GM18517 (cell line): ENCODE measurements at regions not wholly inside any gene's neighbourhood (a gene's known extent, or its start where the extent isn't known, plus 50 kb on each side); places are given as distances from the start of the nearest gene placed in this dataset.
"Not testable (repeated sequence)": the region's sequence is repeated elsewhere in the genome, so short reads cannot be mapped to it uniquely, and the experiment has no call there.

Experiments
- ATAC-seq: cut with Tn5 transposase; IDR thresholded peaks from one replicate; pipeline ENCODE4 v1.9.1; 2021; ENCODE audit warnings: mild to moderate bottlenecking, moderate library complexity; ENCODE audit not compliant: unreplicated experiment

- no peak for ATAC-seq
These were observed 53.1 kb upstream of the STK39 start for GRCh38 chr2:168300460-168300859.

DNA sequence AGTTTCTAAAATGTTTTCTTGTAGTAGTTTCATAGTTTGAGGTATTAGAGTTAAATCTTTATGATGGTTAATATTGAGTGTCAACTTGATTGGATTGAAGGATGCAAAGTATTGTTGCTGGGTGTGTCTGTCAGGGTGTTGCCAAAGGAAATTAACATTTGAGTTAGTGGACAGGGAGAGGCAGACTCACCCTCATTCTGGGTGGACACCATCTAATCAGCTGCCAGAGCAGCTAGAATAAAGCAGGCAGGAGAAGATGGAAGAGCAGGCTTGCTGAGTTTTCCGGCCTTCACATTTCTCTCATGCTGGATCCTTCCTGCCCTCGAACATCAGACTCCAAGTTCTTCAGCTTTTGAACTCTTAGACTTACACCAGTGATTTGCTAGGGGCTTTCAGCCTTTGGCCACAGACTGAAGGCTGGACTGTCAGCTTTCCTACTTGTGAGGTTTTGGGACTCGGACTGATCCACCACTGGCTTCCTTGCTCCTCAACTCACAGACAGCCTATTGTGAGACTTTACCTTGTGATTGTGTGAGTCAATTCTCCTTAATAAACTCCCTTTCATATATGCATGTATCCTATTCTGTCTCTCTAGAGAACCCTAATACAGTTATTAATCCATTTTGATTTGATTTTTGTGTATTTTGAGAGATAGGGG lies 56.8 kb upstream of the STK39 start:
- no peak for ATAC-seq

DNA sequence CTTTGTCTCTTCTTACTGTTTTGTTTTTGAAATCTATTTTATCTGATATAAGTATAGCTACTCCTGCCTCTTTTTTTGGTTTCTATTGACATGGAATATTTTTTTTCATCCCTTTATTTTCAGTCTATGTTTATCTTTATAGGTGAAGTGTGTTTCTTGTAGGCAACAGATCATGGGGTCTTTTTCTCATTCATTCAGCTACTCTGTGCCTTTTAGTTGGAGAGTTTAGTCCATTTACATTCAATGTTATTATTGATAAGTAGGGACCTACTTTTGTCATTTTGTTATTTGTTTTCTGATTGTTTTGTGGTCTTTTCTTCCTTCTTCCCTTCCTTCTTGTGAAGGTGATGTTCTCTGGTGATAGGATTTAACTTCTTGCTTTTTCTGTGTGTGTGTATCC lies 60.0 kb upstream of the STK39 start:
- no peak for ATAC-seq

- no peak for ATAC-seq
These were observed 63.2 kb upstream of the STK39 start for GRCh38 chr2:168310580-168310979.

DNA sequence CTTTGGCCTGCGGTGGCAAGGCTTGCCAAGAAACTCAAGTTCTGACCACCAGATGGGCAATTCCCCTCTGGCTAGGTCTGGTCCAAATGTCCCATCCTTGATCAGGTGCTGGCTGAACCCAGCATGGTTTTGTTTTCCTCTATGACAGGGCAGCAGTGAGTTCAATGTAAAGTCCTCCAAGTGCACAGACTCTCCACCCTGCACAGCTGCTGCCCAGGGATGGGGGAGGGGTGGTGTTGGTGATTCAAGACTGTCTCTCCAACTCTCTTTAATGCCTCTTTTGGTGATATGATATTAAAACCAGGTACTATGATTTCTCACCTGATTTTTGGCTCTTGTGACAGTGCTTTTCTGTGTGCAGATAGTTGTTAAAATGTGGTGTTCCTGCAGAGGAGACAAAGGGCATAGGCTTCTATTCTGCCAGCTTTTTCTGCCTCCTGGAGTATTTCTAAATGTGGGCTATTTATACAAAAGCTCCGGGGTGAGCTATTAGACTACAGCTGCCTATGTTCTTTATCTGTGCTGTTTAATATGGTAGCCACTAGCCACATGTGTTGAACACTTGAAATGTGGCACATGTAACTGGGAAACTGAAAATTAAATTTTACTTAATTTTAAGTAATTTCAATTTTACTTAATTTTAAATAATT lies 64.0 kb upstream of the STK39 start:
- ATAC-seq = no peak

DNA sequence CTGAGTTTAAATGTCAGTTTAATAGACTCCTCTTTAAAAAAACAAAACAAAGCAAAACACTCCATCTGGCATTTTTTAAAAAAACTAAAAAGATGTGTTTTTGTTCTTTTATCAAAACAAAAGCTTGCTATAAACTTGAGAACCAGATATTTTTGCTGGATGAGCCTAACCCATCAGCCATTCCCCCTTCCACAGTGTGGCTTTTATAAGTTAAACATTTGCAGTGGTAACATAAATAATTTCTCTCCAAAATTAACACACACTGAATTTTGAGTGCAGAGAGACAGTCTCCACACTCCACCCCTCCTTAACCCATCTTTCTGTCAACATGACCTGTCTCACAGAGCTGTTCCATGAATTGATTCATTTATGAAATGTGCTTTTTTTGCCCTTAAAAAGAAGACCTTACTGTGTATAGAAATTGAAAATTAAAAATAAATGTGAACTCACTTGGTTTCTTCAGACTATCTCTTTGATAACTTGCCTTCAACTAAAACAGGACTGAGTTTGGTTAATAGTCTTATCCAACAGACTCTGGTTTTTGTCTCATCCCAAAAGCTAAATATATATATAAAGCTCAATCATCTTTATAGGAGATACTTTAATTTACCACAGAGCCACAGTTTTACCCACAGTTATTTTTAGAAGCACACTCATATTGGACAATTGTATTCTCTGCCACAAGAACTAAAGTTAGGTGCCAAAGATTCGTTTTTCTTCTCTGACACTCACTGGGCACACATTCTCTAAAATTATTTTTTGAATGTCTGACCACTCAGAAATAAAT lies 64.8 kb upstream of the STK39 start:
- no peak for ATAC-seq

DNA sequence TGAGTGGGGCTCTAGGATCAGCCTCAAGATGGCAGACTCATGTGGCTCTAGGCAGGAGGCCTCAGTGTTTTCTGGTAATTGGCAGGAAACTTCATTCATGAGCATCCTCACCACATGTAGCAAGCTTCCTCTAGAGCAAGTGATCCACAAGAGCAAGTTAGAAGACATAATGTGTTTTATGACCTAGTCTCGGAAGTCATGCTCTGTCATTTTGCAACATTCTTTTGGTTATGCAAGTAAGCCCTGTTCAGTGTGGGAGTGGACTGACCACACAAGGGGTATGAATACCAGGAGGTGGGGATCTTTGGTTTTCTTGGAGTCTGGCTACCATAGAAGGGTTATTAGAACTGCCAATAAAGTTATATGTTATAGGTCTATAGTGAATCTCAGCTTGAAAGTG lies 66.8 kb upstream of the STK39 start:
- ATAC-seq = no peak

DNA sequence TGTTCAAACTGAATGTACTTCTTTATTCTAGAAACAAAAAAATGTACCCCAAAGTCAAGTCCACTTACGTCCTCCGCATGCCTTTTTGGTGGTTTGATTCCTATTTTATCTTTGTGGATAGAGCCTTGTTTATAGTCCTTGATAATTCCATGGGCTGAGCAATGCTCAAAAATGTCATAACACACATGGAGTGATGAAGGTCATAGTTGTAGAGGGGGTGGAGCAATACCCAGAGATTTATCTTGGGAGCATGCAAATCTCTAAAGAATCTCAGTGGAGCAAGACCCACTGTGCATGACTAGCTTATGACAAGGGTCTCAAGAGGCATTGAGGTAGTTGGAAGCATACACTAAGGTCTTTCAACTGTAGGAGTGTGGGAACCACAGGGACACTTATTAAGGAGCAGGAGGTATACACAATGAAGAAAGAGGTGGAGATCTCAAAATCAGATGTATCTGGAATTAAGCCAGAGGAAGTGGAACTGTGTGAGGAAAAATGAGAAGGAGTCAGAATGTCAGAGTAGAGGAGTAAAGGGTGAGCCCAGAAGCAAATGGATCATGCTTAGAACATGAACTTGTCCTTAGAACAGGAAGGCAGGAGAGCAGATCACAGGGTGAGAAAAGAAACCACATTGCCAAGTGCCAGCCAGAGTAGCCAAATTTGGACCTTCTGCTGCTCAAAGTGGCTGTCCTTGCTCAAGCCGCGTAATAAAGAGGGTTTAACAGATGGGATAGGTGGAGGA lies 68.1 kb upstream of the STK39 start:
- ATAC-seq = no peak

DNA sequence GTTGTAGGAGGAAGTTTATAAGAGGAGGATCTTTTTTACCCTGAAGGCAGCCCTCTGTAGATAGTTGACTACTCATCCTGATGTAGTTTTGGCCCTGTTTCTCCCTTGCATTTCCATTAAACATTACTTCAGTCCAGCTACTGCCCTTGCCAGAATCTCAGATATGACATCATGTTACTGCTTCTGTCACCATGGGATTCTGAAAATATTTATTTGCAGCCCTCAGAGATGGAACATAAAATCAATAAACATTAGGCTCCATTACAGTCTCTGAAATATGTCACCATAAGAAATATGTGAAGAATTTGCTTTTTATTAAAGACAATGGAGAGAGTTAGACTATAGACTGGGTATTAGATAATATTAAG lies 68.7 kb upstream of the STK39 start:
- no peak for ATAC-seq

DNA sequence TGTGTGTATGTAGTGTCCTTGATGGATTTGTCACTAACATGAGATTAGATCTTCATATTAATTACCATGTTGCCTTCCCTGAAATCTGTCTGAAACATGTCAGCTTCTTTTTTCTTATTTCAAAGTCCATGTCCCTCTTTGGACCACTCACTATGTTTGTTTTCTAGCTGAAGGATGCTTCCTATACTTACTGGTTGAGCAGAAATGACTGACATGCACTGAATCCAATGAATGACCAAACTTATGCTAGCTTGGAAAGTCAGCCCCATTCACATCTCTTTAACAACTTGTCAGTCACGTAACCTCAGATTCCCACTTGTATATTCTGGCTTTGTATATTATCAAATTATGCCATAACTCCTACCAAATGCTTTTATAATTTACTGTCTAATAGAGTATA lies 69.9 kb upstream of the STK39 start:
- ATAC-seq = no peak

GRCh38 chr2:168320267-168320666 lies 72.9 kb upstream of the STK39 start:
- no peak for ATAC-seq

DNA sequence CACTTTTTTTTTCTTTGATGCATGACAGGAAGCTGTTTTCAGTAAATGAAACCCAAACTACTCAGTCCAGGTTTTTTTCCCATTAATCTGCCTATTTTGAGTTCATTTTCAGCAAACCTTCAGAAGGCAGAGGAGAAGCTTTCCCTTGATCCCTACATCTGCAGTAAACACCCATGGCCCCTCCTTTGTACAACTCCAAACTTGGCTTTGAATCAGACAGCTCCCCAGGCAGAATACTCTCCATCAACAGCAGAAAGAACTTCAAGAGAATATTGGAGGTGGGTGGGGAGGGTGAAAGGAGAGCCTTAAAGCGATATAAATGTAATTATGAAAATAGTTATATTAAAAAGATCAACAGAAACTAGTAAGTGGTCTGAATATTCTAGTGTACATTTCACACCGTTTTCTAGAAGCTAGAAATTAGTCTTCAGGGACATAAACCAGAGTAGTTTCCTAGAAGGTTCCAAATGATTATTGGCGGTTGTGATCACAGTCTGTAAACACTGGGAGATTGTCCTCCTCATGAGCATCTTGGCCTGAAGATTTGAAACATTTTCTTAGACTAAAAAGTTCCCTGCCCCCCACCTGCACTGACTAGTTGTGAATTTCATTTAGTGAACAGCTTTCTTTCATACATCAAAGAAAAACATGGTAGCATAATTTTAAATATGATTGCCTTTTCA lies 75.1 kb upstream of the STK39 start:
- ATAC-seq = no peak

DNA sequence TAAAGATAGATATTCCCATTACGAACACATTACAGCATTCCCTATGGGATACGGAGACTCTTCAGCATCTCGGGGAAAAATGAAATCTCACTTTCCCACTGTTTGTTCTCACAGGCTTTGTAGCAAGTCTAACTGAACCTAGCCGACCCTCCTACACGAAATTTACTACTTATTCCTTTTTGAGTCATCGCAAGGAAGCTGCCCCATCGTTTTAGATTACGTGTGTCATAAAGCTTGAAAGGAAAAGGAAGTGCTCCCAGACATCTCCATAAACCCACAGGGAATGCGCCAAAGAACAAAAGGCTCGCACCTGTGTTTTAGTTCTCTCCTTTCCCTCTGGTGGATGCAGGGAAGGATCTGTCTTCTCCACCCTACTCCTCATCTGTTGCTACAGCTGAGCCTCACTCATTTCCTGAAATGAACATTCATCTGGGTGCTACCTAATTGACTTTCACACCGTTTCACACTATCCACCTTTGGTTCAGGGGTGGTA lies 76.2 kb upstream of the STK39 start:
- ATAC-seq = no peak

- no peak for ATAC-seq
These were observed 79.2 kb upstream of the STK39 start for GRCh38 chr2:168326572-168326971.

GRCh38 chr2:168327328-168327727 lies 79.9 kb upstream of the STK39 start:
- no peak for ATAC-seq

GRCh38 chr2:168328421-168328820 lies 81.0 kb upstream of the STK39 start:
- ATAC-seq = no peak

GRCh38 chr2:168330624-168331423 lies 83.4 kb upstream of the STK39 start:
- no peak for ATAC-seq

- not testable (repeated sequence) for ATAC-seq
These were observed 87.9 kb upstream of the STK39 start for GRCh38 chr2:168335254-168335653.

- ATAC-seq = no peak
These were observed 89.5 kb upstream of the STK39 start for GRCh38 chr2:168336786-168337388.

- no peak for ATAC-seq
These were observed 90.9 kb upstream of the STK39 start for GRCh38 chr2:168338292-168338691.
